ENCODE measurements at regions not wholly inside any gene's neighbourhood (a gene's known extent, or its start where the extent isn't known, plus 50 kb on each side); places are given as distances from the start of the nearest gene placed in this dataset.

- Histone ChIP-seq H3K36me3 (ENCODE audit: control insufficient read depth in 4 of 4, insufficient read depth in 3 of 4, low read depth in 1 of 4, low read length in 3 of 4) (no peaks in the 10 kb centered on the region), H3K4me1 (ENCODE audit: control insufficient read depth in 4 of 4, insufficient read depth in 4 of 4, low read length in 3 of 4) (no peaks in the 10 kb centered on the region), H3K27ac (ENCODE audit: low read depth in 1 of 2, low read length in 2 of 2) (no peak overlapping the region), H3K9ac (ENCODE audit: low read depth in 1 of 2, low read length in 2 of 2) (no peak overlapping the region), H3K4me3 (ENCODE audit: low read depth in 1 of 3, low read length in 3 of 3) (no peak overlapping the region), H3K9me3 (ENCODE audit: control insufficient read depth in 4 of 4, low read length in 3 of 4) (peaks cover 0 to 5% (median 0%) of the 10 kb centered on the region in 4 donors), H3K27me3 (ENCODE audit: control insufficient read depth in 4 of 4, insufficient read depth in 4 of 4, low read length in 3 of 4) (no peaks in the 10 kb centered on the region)
- no peak for DNase-seq (ENCODE audit: low spot score)
- 90% methylated on average over 5 of the region's 5 CpGs for WGBS
- no peak for TF ChIP-seq NR2F2 (IDR thresholded peaks at IDR 0.05)
- no peak for TF ChIP-seq HNF4G (IDR thresholded peaks at IDR 0.05)
- no peak for TF ChIP-seq ATF3 (IDR thresholded peaks at IDR 0.05)
- TF ChIP-seq CTCF (IDR thresholded peaks at IDR 0.05; ENCODE audit: low read depth, low read length, missing input control) = no peak
- no peak for TF ChIP-seq RAD21 (IDR thresholded peaks at IDR 0.05)
- TF ChIP-seq JUND (IDR thresholded peaks at IDR 0.05) = no peak
- TF ChIP-seq EGR1 (IDR thresholded peaks at IDR 0.05; ENCODE audit: low read depth in 2 of 2) = no peak
- TF ChIP-seq SP1 (IDR thresholded peaks at IDR 0.05) = no peak
- no peak for TF ChIP-seq FOXA1 (IDR thresholded peaks at IDR 0.05)
- no peak for TF ChIP-seq TAF1 (conservative IDR thresholded peaks at IDR 0.05)
- no peak for TF ChIP-seq GABPA (IDR thresholded peaks at IDR 0.05 in 1 of 2, conservative IDR thresholded peaks at IDR 0.05 in 1 of 2)
- no peak for TF ChIP-seq ZBTB33 (IDR thresholded peaks at IDR 0.05)
- TF ChIP-seq REST (IDR thresholded peaks at IDR 0.05) = no peak
- TF ChIP-seq RXRA (IDR thresholded peaks at IDR 0.05) = no peak
- no peak for TF ChIP-seq FOXA2 (IDR thresholded peaks at IDR 0.05)
- TF ChIP-seq YY1 (IDR thresholded peaks at IDR 0.05) = no peak
- no peak for TF ChIP-seq HNF4A (conservative IDR thresholded peaks at IDR 0.05)
- no peak for TF ChIP-seq MAX (IDR thresholded peaks at IDR 0.05)
Observed at GRCh38 chr1:29547300-29547699, 311.0 kb downstream of the PTPRU start.
